Keratinocyte (primary cell): ENCODE measurements at regions not wholly inside any gene's neighbourhood (a gene's known extent, or its start where the extent isn't known, plus 50 kb on each side); places are given as distances from the start of the nearest gene placed in this dataset.

ENCODE experiments used
- DNase-seq: peaks from one replicate; pipeline ENCODE4 v3.0.0-alpha.2; 2011; ENCODE audit warnings: low read depth, missing footprints, low spot score
- FAIRE-seq: peaks from 2 replicates; lab custom pipeline; 2011; peaks lifted over from hg19 to GRCh38; lab: Jason Lieb, UNC
- H2AFZ ChIP-seq: 2 replicates; pipeline ENCODE4 v1.6.0; 2012; ENCODE audit warnings: low read length, control low read depth, inconsistent platforms; ENCODE audit not compliant: control insufficient read depth
- H3K27ac ChIP-seq: 2 replicates; pipeline ENCODE4 v1.5.1; 2011; ENCODE audit warnings: low read length; ENCODE audit not compliant: control insufficient read depth, insufficient read depth
- H3K27me3 ChIP-seq: 3 replicates; pipeline ENCODE4 v1.6.0; 2011; ENCODE audit warnings: low read length; ENCODE audit not compliant: control insufficient read depth, insufficient read depth; ENCODE audit errors: extremely low read depth
- H3K36me3 ChIP-seq, 2 experiments: 2 replicates in 1 of 2; 3 replicates in 1 of 2; pipeline ENCODE4 v1.5.1; 2011; ENCODE audit warnings: low read length in 2 of 2, mild to moderate bottlenecking in 1 of 2; ENCODE audit not compliant: control insufficient read depth in 2 of 2, insufficient read depth in 2 of 2; ENCODE audit errors: extremely low read depth in 1 of 2
- H3K4me1 ChIP-seq: 3 replicates; pipeline ENCODE4 v1.5.1; 2011; ENCODE audit warnings: low read length; ENCODE audit not compliant: control insufficient read depth, insufficient read depth; ENCODE audit errors: extremely low read depth
- H3K4me2 ChIP-seq: 3 replicates; pipeline ENCODE4 v1.6.0; 2011; ENCODE audit warnings: low read depth, low read length; ENCODE audit not compliant: control insufficient read depth, insufficient read depth; ENCODE audit errors: extremely low read depth
- H3K4me3 ChIP-seq, 3 experiments: fragments of 200-600 bp in 1 of 3; sonication (generic) in 1 of 3; 2 replicates in 2 of 3; 3 replicates in 1 of 3; pipeline ENCODE4 v1.5.1; 2011 to 2016; ENCODE audit warnings: low read length in 3 of 3, mild to moderate bottlenecking in 3 of 3, control low read depth in 2 of 3, inconsistent platforms in 1 of 3, low read depth in 1 of 3, mixed read lengths in 1 of 3, mixed run types in 1 of 3, moderate library complexity in 1 of 3; ENCODE audit not compliant: control insufficient read depth in 2 of 3, insufficient read depth in 2 of 3; ENCODE audit errors: extremely low read depth in 1 of 3
- H3K79me2 ChIP-seq: 2 replicates; pipeline ENCODE4 v1.6.0; 2012; ENCODE audit warnings: low read length; ENCODE audit not compliant: control insufficient read depth, insufficient read depth
- H3K9ac ChIP-seq: 3 replicates; pipeline ENCODE4 v1.6.0; 2011; ENCODE audit warnings: low read length; ENCODE audit not compliant: control insufficient read depth, insufficient read depth; ENCODE audit errors: extremely low read depth
- H3K9me1 ChIP-seq: 3 replicates; pipeline ENCODE4 v1.6.0; 2011; ENCODE audit warnings: low read length; ENCODE audit not compliant: control insufficient read depth, insufficient read depth; ENCODE audit errors: extremely low read depth
- H3K9me3 ChIP-seq: 2 replicates; pipeline ENCODE4 v1.5.1; 2012; ENCODE audit warnings: low read depth, low read length; ENCODE audit not compliant: control insufficient read depth
- H4K20me1 ChIP-seq: 3 replicates; pipeline ENCODE4 v1.6.0; 2011; ENCODE audit warnings: low read length; ENCODE audit not compliant: control insufficient read depth, insufficient read depth; ENCODE audit errors: extremely low read depth
- CTCF ChIP-seq, 3 experiments: IDR thresholded peaks in 1 of 3; conservative IDR thresholded peaks in 1 of 3; optimal IDR thresholded peaks in 1 of 3; 2 replicates in 2 of 3; 3 replicates in 1 of 3; pipeline versions ENCODE3 to v1.5.1; 2011; ENCODE audit warnings: low read length in 3 of 3, mild to moderate bottlenecking in 3 of 3, moderate library complexity in 2 of 3, control low read depth in 1 of 3, inconsistent platforms in 1 of 3; ENCODE audit not compliant: insufficient read depth in 2 of 3; ENCODE audit errors: extremely low read depth in 1 of 3
- EZH2 ChIP-seq: IDR thresholded peaks from one replicate; pipeline ENCODE4 v1.6.1; 2012; ENCODE audit warnings: inconsistent platforms, mild to moderate bottlenecking, low read length, moderate library complexity
- dilution Hi-C: fragments of 300-500 bp; cut with MboI; formaldehyde crosslinking; loops from one replicate; pipeline ENCODE4 v1.7.0; 2020; ENCODE audit warnings: low sequenced_read_pairs; ENCODE audit not compliant: extremely low pct_ligation_motif_present

GRCh38 chr9:78865737-78866136, 568.8 kb downstream of the PSAT1 start:
- no peak overlapping the region for H3K9ac ChIP-seq
- no peak for FAIRE-seq

GRCh38 chr9:78866207-78867132, 569.5 kb downstream of the PSAT1 start:
- FAIRE-seq = peak; percentile 87
- Histone ChIP-seq H2AFZ (no peak overlapping the region), H3K27me3 (no peaks in the 10 kb centered on the region), H3K4me2 (peak overlapping the region; percentile 22), H3K4me1 (peaks cover 24% of the 10 kb centered on the region), H3K4me3 (no peak overlapping the region), H3K9me3 (no peaks in the 10 kb centered on the region), H3K9me1 (no peaks in the 10 kb centered on the region), H3K36me3 (no peaks in the 10 kb centered on the region), H3K27ac (peak overlapping the region; percentile 43), H3K79me2 (no peaks in the 10 kb centered on the region), H3K9ac (no peak overlapping the region), H4K20me1 (no peaks in the 10 kb centered on the region)
- no peak for TF ChIP-seq CTCF (optimal IDR thresholded peaks at IDR 0.05 in 1 of 3, IDR thresholded peaks at IDR 0.05 in 1 of 3, conservative IDR thresholded peaks at IDR 0.05 in 1 of 3; ENCODE audit: extremely low read depth in 1 of 3, insufficient read depth in 2 of 3, low read length in 3 of 3)
- no peak for TF ChIP-seq EZH2
- DNase-seq = peak; percentile 69
- dilution Hi-C loops = no loop called here

More at GRCh38 chr9:78865737-78866136, 568.8 kb downstream of the PSAT1 start:
- Histone ChIP-seq H3K4me2 (no peak overlapping the region), H2AFZ (no peak overlapping the region), H3K4me1 (peaks cover 21% of the 10 kb centered on the region), H3K9me1 (no peaks in the 10 kb centered on the region), H3K4me3 (no peak overlapping the region), H4K20me1 (no peaks in the 10 kb centered on the region), H3K27ac (no peak overlapping the region), H3K79me2 (no peaks in the 10 kb centered on the region), H3K36me3 (no peaks in the 10 kb centered on the region), H3K9me3 (no peaks in the 10 kb centered on the region), H3K27me3 (no peaks in the 10 kb centered on the region)
- dilution Hi-C loops = no loop called here
- DNase-seq = no peak
- no peak for TF ChIP-seq CTCF (optimal IDR thresholded peaks at IDR 0.05 in 1 of 3, IDR thresholded peaks at IDR 0.05 in 1 of 3, conservative IDR thresholded peaks at IDR 0.05 in 1 of 3; ENCODE audit: extremely low read depth in 1 of 3, insufficient read depth in 2 of 3, low read length in 3 of 3)
- TF ChIP-seq EZH2 = no peak
